ENCODE measurements at regions not wholly inside any gene's neighbourhood (a gene's known extent, or its start where the extent isn't known, plus 50 kb on each side); places are given as distances from the start of the nearest gene placed in this dataset.

GRCh38 chr3:43894176-43895049, 203.7 kb downstream of the ABHD5 start:
- 18 to 20% methylated on average over 48 to 54 of the region's 63 CpGs for WGBS, 2 experiments (ENCODE audit: insufficient coverage in 2 of 2)

GRCh38 chr3:43895573-43895972, 204.8 kb downstream of the ABHD5 start:
- no peak overlapping the region for H3K27ac ChIP-seq (ENCODE audit: low read depth, low read length, severe bottlenecking)
- no peaks in the 10 kb centered on the region for H3K9me3 ChIP-seq (ENCODE audit: control insufficient read depth, low read length)
- no peak overlapping the region for H3K4me3 ChIP-seq (ENCODE audit: extremely low read depth, insufficient read depth, low read length, poor library complexity, severe bottlenecking)
- H3K36me3 ChIP-seq (ENCODE audit: control insufficient read depth, insufficient read depth, low read length), result no peaks in the 10 kb centered on the region
- no peaks in the 10 kb centered on the region for H3K4me1 ChIP-seq (ENCODE audit: control insufficient read depth, insufficient read depth, low read length, poor library complexity, severe bottlenecking)
- 90 to 92% methylated on average over 3 of the region's 4 CpGs for WGBS, 2 experiments (ENCODE audit: insufficient coverage in 2 of 2)

More at GRCh38 chr3:43894176-43895049, 203.7 kb downstream of the ABHD5 start:
- no peaks in the 10 kb centered on the region for H3K9me3 ChIP-seq (ENCODE audit: control insufficient read depth, low read length)
- peak overlapping the region; percentile 33 for H3K27ac ChIP-seq (ENCODE audit: low read depth, low read length, severe bottlenecking)
- H3K4me3 ChIP-seq (ENCODE audit: extremely low read depth, insufficient read depth, low read length, poor library complexity, severe bottlenecking), result peak overlapping the region; percentile 34
- H3K36me3 ChIP-seq (ENCODE audit: control insufficient read depth, insufficient read depth, low read length), result no peaks in the 10 kb centered on the region
- no peaks in the 10 kb centered on the region for H3K4me1 ChIP-seq (ENCODE audit: control insufficient read depth, insufficient read depth, low read length, poor library complexity, severe bottlenecking)

- no peak overlapping the region for H3K27ac ChIP-seq (ENCODE audit: low read depth, low read length, severe bottlenecking)
- H3K9me3 ChIP-seq (ENCODE audit: control insufficient read depth, low read length), result no peaks in the 10 kb centered on the region
- H3K4me1 ChIP-seq (ENCODE audit: control insufficient read depth, insufficient read depth, low read length, poor library complexity, severe bottlenecking), result no peaks in the 10 kb centered on the region
- H3K36me3 ChIP-seq (ENCODE audit: control insufficient read depth, insufficient read depth, low read length), result no peaks in the 10 kb centered on the region
- no peak overlapping the region for H3K4me3 ChIP-seq (ENCODE audit: extremely low read depth, insufficient read depth, low read length, poor library complexity, severe bottlenecking)
- no CpG with 5 or more reads among the region's 2 CpGs for WGBS, 2 experiments (ENCODE audit: insufficient coverage in 2 of 2)
Measured at GRCh38 chr3:43902415-43902814, 211.7 kb downstream of the ABHD5 start.

GRCh38 chr3:43905157-43905556, 214.4 kb downstream of the ABHD5 start:
- Histone ChIP-seq H3K36me3 (ENCODE audit: control insufficient read depth, insufficient read depth, low read length) (no peaks in the 10 kb centered on the region), H3K9me3 (ENCODE audit: control insufficient read depth, low read length) (no peaks in the 10 kb centered on the region), H3K27ac (ENCODE audit: low read depth, low read length, severe bottlenecking) (no peak overlapping the region), H3K4me3 (ENCODE audit: extremely low read depth, insufficient read depth, low read length, poor library complexity, severe bottlenecking) (no peak overlapping the region), H3K4me1 (ENCODE audit: control insufficient read depth, insufficient read depth, low read length, poor library complexity, severe bottlenecking) (no peaks in the 10 kb centered on the region)
- no CpG with 5 or more reads among the region's 1 CpG for WGBS, 2 experiments (ENCODE audit: insufficient coverage in 2 of 2)

- no peak overlapping the region for H3K4me3 ChIP-seq (ENCODE audit: extremely low read depth, insufficient read depth, low read length, poor library complexity, severe bottlenecking)
- H3K36me3 ChIP-seq (ENCODE audit: control insufficient read depth, insufficient read depth, low read length), result no peaks in the 10 kb centered on the region
- H3K27ac ChIP-seq (ENCODE audit: low read depth, low read length, severe bottlenecking), result no peak overlapping the region
- H3K9me3 ChIP-seq (ENCODE audit: control insufficient read depth, low read length), result no peaks in the 10 kb centered on the region
- H3K4me1 ChIP-seq (ENCODE audit: control insufficient read depth, insufficient read depth, low read length, poor library complexity, severe bottlenecking), result no peaks in the 10 kb centered on the region
- WGBS, 2 experiments (ENCODE audit: insufficient coverage in 2 of 2), result 74 to 78% methylated on average over 5 to 6 of the region's 8 CpGs
Measured at GRCh38 chr3:43906849-43907507, 216.2 kb downstream of the ABHD5 start.

GRCh38 chr3:43907508-43907858, 216.7 kb downstream of the ABHD5 start:
- no peaks in the 10 kb centered on the region for H3K9me3 ChIP-seq (ENCODE audit: control insufficient read depth, low read length)
- H3K4me3 ChIP-seq (ENCODE audit: extremely low read depth, insufficient read depth, low read length, poor library complexity, severe bottlenecking), result no peak overlapping the region
- no peaks in the 10 kb centered on the region for H3K36me3 ChIP-seq (ENCODE audit: control insufficient read depth, insufficient read depth, low read length)
- H3K4me1 ChIP-seq (ENCODE audit: control insufficient read depth, insufficient read depth, low read length, poor library complexity, severe bottlenecking), result no peaks in the 10 kb centered on the region
- no peak overlapping the region for H3K27ac ChIP-seq (ENCODE audit: low read depth, low read length, severe bottlenecking)
- WGBS, 2 experiments (ENCODE audit: insufficient coverage in 2 of 2), result no CpG with 5 or more reads among the region's 1 CpG

- no peak overlapping the region for H3K27ac ChIP-seq (ENCODE audit: low read depth, low read length, severe bottlenecking)
- no peaks in the 10 kb centered on the region for H3K4me1 ChIP-seq (ENCODE audit: control insufficient read depth, insufficient read depth, low read length, poor library complexity, severe bottlenecking)
- H3K9me3 ChIP-seq (ENCODE audit: control insufficient read depth, low read length), result no peaks in the 10 kb centered on the region
- WGBS, 2 experiments (ENCODE audit: insufficient coverage in 2 of 2), result 74 to 79% methylated on average over 4 to 5 of the region's 5 CpGs
- H3K36me3 ChIP-seq (ENCODE audit: control insufficient read depth, insufficient read depth, low read length), result no peaks in the 10 kb centered on the region
- no peak overlapping the region for H3K4me3 ChIP-seq (ENCODE audit: extremely low read depth, insufficient read depth, low read length, poor library complexity, severe bottlenecking)
Measured at GRCh38 chr3:43908456-43908855, 217.7 kb downstream of the ABHD5 start.

- WGBS, 2 experiments (ENCODE audit: insufficient coverage in 2 of 2), result 82 to 87% methylated on average over 2 to 3 of the region's 3 CpGs
- Histone ChIP-seq H3K27ac (ENCODE audit: low read depth, low read length, severe bottlenecking) (no peak overlapping the region), H3K36me3 (ENCODE audit: control insufficient read depth, insufficient read depth, low read length) (no peaks in the 10 kb centered on the region), H3K4me1 (ENCODE audit: control insufficient read depth, insufficient read depth, low read length, poor library complexity, severe bottlenecking) (no peaks in the 10 kb centered on the region), H3K9me3 (ENCODE audit: control insufficient read depth, low read length) (no peaks in the 10 kb centered on the region), H3K4me3 (ENCODE audit: extremely low read depth, insufficient read depth, low read length, poor library complexity, severe bottlenecking) (no peak overlapping the region)
Measured at GRCh38 chr3:43909149-43909548, 218.4 kb downstream of the ABHD5 start.

GRCh38 chr3:43910750-43911149, 220.0 kb downstream of the ABHD5 start:
- Histone ChIP-seq H3K4me1 (ENCODE audit: control insufficient read depth, insufficient read depth, low read length, poor library complexity, severe bottlenecking) (no peaks in the 10 kb centered on the region), H3K9me3 (ENCODE audit: control insufficient read depth, low read length) (no peaks in the 10 kb centered on the region), H3K27ac (ENCODE audit: low read depth, low read length, severe bottlenecking) (no peak overlapping the region), H3K36me3 (ENCODE audit: control insufficient read depth, insufficient read depth, low read length) (no peaks in the 10 kb centered on the region), H3K4me3 (ENCODE audit: extremely low read depth, insufficient read depth, low read length, poor library complexity, severe bottlenecking) (no peak overlapping the region)
- WGBS, 2 experiments (ENCODE audit: insufficient coverage in 2 of 2), result 78 to 100% methylated on average over 1 of the region's 2 CpGs

- H3K4me1 ChIP-seq (ENCODE audit: control insufficient read depth, insufficient read depth, low read length, poor library complexity, severe bottlenecking), result no peaks in the 10 kb centered on the region
- H3K27ac ChIP-seq (ENCODE audit: low read depth, low read length, severe bottlenecking), result no peak overlapping the region
- 78 to 86% methylated on average over 2 to 5 of the region's 8 CpGs for WGBS, 2 experiments (ENCODE audit: insufficient coverage in 2 of 2)
- no peak overlapping the region for H3K4me3 ChIP-seq (ENCODE audit: extremely low read depth, insufficient read depth, low read length, poor library complexity, severe bottlenecking)
- H3K36me3 ChIP-seq (ENCODE audit: control insufficient read depth, insufficient read depth, low read length), result no peaks in the 10 kb centered on the region
- peaks cover 6% of the 10 kb centered on the region for H3K9me3 ChIP-seq (ENCODE audit: control insufficient read depth, low read length)
Measured at GRCh38 chr3:43913036-43913948, 222.6 kb downstream of the ABHD5 start.

All from mesodermal cell (in vitro differentiated cells).